IMR-90 (cell line): ENCODE measurements at regions not wholly inside any gene's neighbourhood (a gene's known extent, or its start where the extent isn't known, plus 50 kb on each side); places are given as distances from the start of the nearest gene placed in this dataset.

Experiments
- ATAC-seq: fragments of 200-7000 bp; cut with Tn5 transposase; 2 replicates; pipeline ENCODE4 v1.9.1; 2020; ENCODE audit warnings: low read depth, mild to moderate bottlenecking, moderate library complexity
- BruUV-seq: library from RNA; stranded (reverse); fragments of 400-500 nt; replicated peaks from 2 replicates; lab custom pipeline; 2021; lab: Mats Ljungman, UMichigan
- CTCF ChIA-PET: fragments of 300-600 bp; formaldehyde crosslinking; extraction: SDS; loops from one replicate; lab custom pipeline; 2021; ENCODE audit warnings: antibody characterized with exemption; lab: Yijun Ruan, JAX
- POLR2A ChIA-PET: fragments of 300-600 bp; sonication (Branson Sonifier 250); formaldehyde crosslinking; loops from one replicate; lab custom pipeline; 2022; ENCODE audit warnings: antibody characterized with exemption; ENCODE audit not compliant: unreplicated experiment; lab: Charles Lee
- DNase-seq: peaks from one replicate; pipeline ENCODE4 v3.0.0; 2013
- H2AFZ ChIP-seq: replicated peaks from 2 replicates; pipeline ENCODE3; 2013; ENCODE audit warnings: low read length, mild to moderate bottlenecking; ENCODE audit not compliant: poor library complexity
- H2AK5ac ChIP-seq: 2 replicates; pipeline ENCODE4 v1.6.1; 2013; ENCODE audit warnings: low read depth, low read length, inconsistent platforms
- H2AK9ac ChIP-seq: replicated peaks from 2 replicates; pipeline ENCODE3; 2013; ENCODE audit warnings: mild to moderate bottlenecking, low read depth, low read length, moderate library complexity; ENCODE audit not compliant: poor library complexity
- H2BK120ac ChIP-seq: 2 replicates; pipeline ENCODE4 v1.6.1; 2013; ENCODE audit warnings: low read depth, low read length, inconsistent platforms
- H2BK15ac ChIP-seq: 3 replicates; pipeline ENCODE4 v1.6.1; 2013; ENCODE audit warnings: low read depth, low read length, inconsistent platforms
- H2BK20ac ChIP-seq: 2 replicates; pipeline ENCODE4 v1.6.1; 2013; ENCODE audit warnings: low read depth, mild to moderate bottlenecking, inconsistent platforms, low read length, moderate library complexity
- H2BK5ac ChIP-seq: 2 replicates; pipeline ENCODE4 v1.6.1; 2013; ENCODE audit warnings: mild to moderate bottlenecking, low read depth, low read length, inconsistent platforms; ENCODE audit not compliant: poor library complexity, severe bottlenecking
- H3K14ac ChIP-seq: replicated peaks from 2 replicates; pipeline ENCODE4 v1.6.1; 2013; ENCODE audit warnings: low read depth, low read length, inconsistent platforms
- H3K18ac ChIP-seq: 2 replicates; pipeline ENCODE4 v1.6.1; 2013; ENCODE audit warnings: low read depth, low read length, control low read depth
- H3K23ac ChIP-seq: 2 replicates; pipeline ENCODE4 v1.6.1; 2013; ENCODE audit warnings: low read depth, low read length, inconsistent platforms
- H3K27ac ChIP-seq: 2 replicates; pipeline ENCODE4 v1.5.1; 2013; ENCODE audit warnings: mild to moderate bottlenecking, control low read depth, low read length; ENCODE audit not compliant: insufficient read depth
- H3K27me3 ChIP-seq: 2 replicates; pipeline ENCODE4 v1.6.1; 2013; ENCODE audit warnings: low read length; ENCODE audit not compliant: control insufficient read depth, insufficient read depth
- H3K36me3 ChIP-seq: 2 replicates; pipeline ENCODE4 v1.6.1; 2013; ENCODE audit warnings: low read length, mixed read lengths; ENCODE audit not compliant: control insufficient read depth, insufficient read depth
- H3K4ac ChIP-seq: 2 replicates; pipeline ENCODE4 v1.6.1; 2013; ENCODE audit warnings: low read depth, low read length, inconsistent platforms
- H3K4me1 ChIP-seq: 2 replicates; pipeline ENCODE4 v1.6.1; 2013; ENCODE audit warnings: low read length, mixed read lengths; ENCODE audit not compliant: control insufficient read depth, insufficient read depth
- H3K4me2 ChIP-seq: 2 replicates; pipeline ENCODE4 v1.6.1; 2013; ENCODE audit warnings: low read depth, mild to moderate bottlenecking, control low read depth, low read length, moderate library complexity
- H3K4me3 ChIP-seq: 2 replicates; pipeline ENCODE4 v1.5.1; 2013; ENCODE audit warnings: low read depth, mild to moderate bottlenecking, control low read depth, low read length, moderate library complexity; ENCODE audit not compliant: insufficient read depth
- H3K56ac ChIP-seq: 2 replicates; pipeline ENCODE4 v1.6.1; 2013; ENCODE audit warnings: low read length, inconsistent platforms; ENCODE audit not compliant: insufficient read depth; ENCODE audit errors: extremely low read depth
- H3K79me1 ChIP-seq, 2 experiments: 2 replicates each; pipeline ENCODE4 v1.6.1; 2013; ENCODE audit warnings: low read length in 2 of 2, inconsistent platforms in 1 of 2, low read depth in 1 of 2
- H3K9ac ChIP-seq: 2 replicates; pipeline ENCODE4 v1.6.1; 2013; ENCODE audit warnings: low read depth, low read length, control low read depth
- H3K9me1 ChIP-seq: 2 replicates; pipeline ENCODE4 v1.6.1; 2013; ENCODE audit warnings: low read length, inconsistent platforms; ENCODE audit not compliant: insufficient read depth
- H3K9me3 ChIP-seq: 2 replicates; pipeline ENCODE4 v1.6.1; 2013; ENCODE audit warnings: low read length; ENCODE audit not compliant: control insufficient read depth, insufficient read depth
- H4K20me1 ChIP-seq: 2 replicates; pipeline ENCODE4 v1.6.1; 2013; ENCODE audit warnings: low read length, inconsistent platforms; ENCODE audit not compliant: insufficient read depth
- H4K5ac ChIP-seq: 2 replicates; pipeline ENCODE4 v1.6.1; 2013; ENCODE audit warnings: mild to moderate bottlenecking, low read depth, low read length, control low read depth
- H4K8ac ChIP-seq, 2 experiments: 2 replicates each; pipeline ENCODE4 v1.6.1; 2013; ENCODE audit warnings: low read depth in 2 of 2, low read length in 2 of 2, control low read depth in 1 of 2, inconsistent platforms in 1 of 2
- H4K91ac ChIP-seq: 2 replicates; pipeline ENCODE4 v1.6.1; 2013; ENCODE audit warnings: low read depth, low read length, inconsistent platforms; ENCODE audit not compliant: insufficient read depth
- BHLHE40 ChIP-seq: fragments of 150-350 bp; IDR thresholded peaks from 2 replicates; pipeline ENCODE4 v1.6.1; 2016; ENCODE audit warnings: mild to moderate bottlenecking, low read depth, low read length
- CEBPB ChIP-seq: IDR thresholded peaks from 2 replicates; pipeline ENCODE4 v1.6.1; 2012; ENCODE audit warnings: low read depth, low read length, improper control_type of control experiment
- CHD1 ChIP-seq: IDR thresholded peaks from 2 replicates; pipeline ENCODE4 v1.6.1; 2012; ENCODE audit warnings: low read depth, low read length, improper control_type of control experiment
- FOS ChIP-seq: fragments of 150-350 bp; IDR thresholded peaks from 2 replicates; pipeline ENCODE4 v1.6.1; 2016; ENCODE audit warnings: low read depth, low read length
- MAFK ChIP-seq: IDR thresholded peaks from 2 replicates; pipeline ENCODE4 v1.6.1; 2012; ENCODE audit warnings: low read depth, low read length, improper control_type of control experiment
- MAZ ChIP-seq: IDR thresholded peaks from 2 replicates; pipeline ENCODE4 v1.6.1; 2012; ENCODE audit warnings: low read depth, mild to moderate bottlenecking, low read length, improper control_type of control experiment, moderate library complexity, borderline replicate concordance
- MXI1 ChIP-seq: IDR thresholded peaks from 2 replicates; pipeline ENCODE4 v1.6.1; 2012; ENCODE audit warnings: low read depth, mild to moderate bottlenecking, low read length, moderate library complexity, borderline replicate concordance
- POLR2A ChIP-seq: IDR thresholded peaks from 2 replicates; pipeline ENCODE4 v1.6.1; 2012; ENCODE audit warnings: mild to moderate bottlenecking, low read depth, low read length
- RFX5 ChIP-seq: IDR thresholded peaks from 2 replicates; pipeline ENCODE4 v1.8.0; 2012; ENCODE audit warnings: low read depth, mild to moderate bottlenecking, low read length, moderate library complexity
- USF2 ChIP-seq: fragments of 150-350 bp; IDR thresholded peaks from 2 replicates; pipeline ENCODE4 v1.6.1; 2017; ENCODE audit warnings: mild to moderate bottlenecking, antibody characterized with exemption, low read length, low read depth
- WGBS, 2 experiments: methylation state at CpG; one replicate each; pipeline versions ENCODE4 v1.1.5 to v1.1.7; 2013; ENCODE audit warnings: missing lambda C conversion rate in 2 of 2; ENCODE audit not compliant: insufficient read length in 1 of 2; ENCODE audit errors: extremely low coverage in 2 of 2; 5-methylcytosine and 5-hydroxymethylcytosine counted together
- dilution Hi-C: fragments of 300-500 bp; cut with HindIII; formaldehyde crosslinking; loops from one replicate; pipeline ENCODE4 v1.14.3; 2018; ENCODE audit warnings: low sequenced_read_pairs; ENCODE audit not compliant: unreplicated experiment
- in situ Hi-C: fragments of 300-500 bp; cut with MboI; formaldehyde crosslinking; loops from 3 replicates; pipeline ENCODE4 v1.14.3; 2019; ENCODE audit warnings: low sequenced_read_pairs, inconsistent platforms, mixed read lengths
- intact Hi-C: fragments of 100-400 bp; cut with micrococcal nuclease; formaldehyde crosslinking; loops from 2 replicates; pipeline ENCODE4 v1.10.0; 2022
- TF ChIP-seq, protein P1 (sequence below): fragments of 150-350 bp; IDR thresholded peaks from 2 replicates; pipeline ENCODE4 v1.6.1; 2016; ENCODE audit warnings: low read depth, mild to moderate bottlenecking, low read length, moderate library complexity, borderline replicate concordance
- TF ChIP-seq, protein P2 (sequence below): conservative IDR thresholded peaks from 2 replicates; pipeline ENCODE4 v1.5.1; 2012; ENCODE audit warnings: mild to moderate bottlenecking, low read depth, low read length, improper control_type of control experiment

GRCh38 chr1:98482611-98483010 is 178.9 kb upstream of the SNX7 start:
- Histone ChIP-seq H4K5ac (no peak overlapping the region), H3K56ac (no peak overlapping the region), H3K79me1 (no peaks in the 10 kb centered on the region), H3K4ac (no peak overlapping the region), H3K4me2 (no peak overlapping the region), H2AK5ac (no peak overlapping the region), H2BK15ac (no peak overlapping the region), H2BK120ac (no peak overlapping the region), H3K9me1 (no peaks in the 10 kb centered on the region), H4K91ac (no peak overlapping the region), H3K9me3 (no peaks in the 10 kb centered on the region), H2AK9ac (no peak overlapping the region), H4K20me1 (no peaks in the 10 kb centered on the region), H2AFZ (no peak overlapping the region), H4K8ac (no peak overlapping the region), H3K36me3 (no peaks in the 10 kb centered on the region), H3K27me3 (peaks cover 2% of the 10 kb centered on the region; the same call in 1 of the 2 replicates), H3K4me1 (no peaks in the 10 kb centered on the region), H3K23ac (no peak overlapping the region), H2BK5ac (no peak overlapping the region), H2BK20ac (no peak overlapping the region), H3K14ac (no peak overlapping the region), H3K9ac (no peak overlapping the region), H3K4me3 (no peak overlapping the region), H3K18ac (no peak overlapping the region), H3K27ac (no peak overlapping the region)
- ATAC-seq (no peak), DNase-seq (no peak)
- 83% methylated on average over 1 of the region's 3 CpGs; no CpG with 5 or more reads in 1 of the 2 experiments for WGBS, 2 experiments
- TF ChIP-seq, protein P1, sequence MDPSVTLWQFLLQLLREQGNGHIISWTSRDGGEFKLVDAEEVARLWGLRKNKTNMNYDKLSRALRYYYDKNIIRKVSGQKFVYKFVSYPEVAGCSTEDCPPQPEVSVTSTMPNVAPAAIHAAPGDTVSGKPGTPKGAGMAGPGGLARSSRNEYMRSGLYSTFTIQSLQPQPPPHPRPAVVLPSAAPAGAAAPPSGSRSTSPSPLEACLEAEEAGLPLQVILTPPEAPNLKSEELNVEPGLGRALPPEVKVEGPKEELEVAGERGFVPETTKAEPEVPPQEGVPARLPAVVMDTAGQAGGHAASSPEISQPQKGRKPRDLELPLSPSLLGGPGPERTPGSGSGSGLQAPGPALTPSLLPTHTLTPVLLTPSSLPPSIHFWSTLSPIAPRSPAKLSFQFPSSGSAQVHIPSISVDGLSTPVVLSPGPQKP = no peak
- no peak for TF ChIP-seq CEBPB
- no peak for TF ChIP-seq POLR2A
- TF ChIP-seq MAFK = no peak
- TF ChIP-seq BHLHE40 = no peak
- TF ChIP-seq, protein P2, sequence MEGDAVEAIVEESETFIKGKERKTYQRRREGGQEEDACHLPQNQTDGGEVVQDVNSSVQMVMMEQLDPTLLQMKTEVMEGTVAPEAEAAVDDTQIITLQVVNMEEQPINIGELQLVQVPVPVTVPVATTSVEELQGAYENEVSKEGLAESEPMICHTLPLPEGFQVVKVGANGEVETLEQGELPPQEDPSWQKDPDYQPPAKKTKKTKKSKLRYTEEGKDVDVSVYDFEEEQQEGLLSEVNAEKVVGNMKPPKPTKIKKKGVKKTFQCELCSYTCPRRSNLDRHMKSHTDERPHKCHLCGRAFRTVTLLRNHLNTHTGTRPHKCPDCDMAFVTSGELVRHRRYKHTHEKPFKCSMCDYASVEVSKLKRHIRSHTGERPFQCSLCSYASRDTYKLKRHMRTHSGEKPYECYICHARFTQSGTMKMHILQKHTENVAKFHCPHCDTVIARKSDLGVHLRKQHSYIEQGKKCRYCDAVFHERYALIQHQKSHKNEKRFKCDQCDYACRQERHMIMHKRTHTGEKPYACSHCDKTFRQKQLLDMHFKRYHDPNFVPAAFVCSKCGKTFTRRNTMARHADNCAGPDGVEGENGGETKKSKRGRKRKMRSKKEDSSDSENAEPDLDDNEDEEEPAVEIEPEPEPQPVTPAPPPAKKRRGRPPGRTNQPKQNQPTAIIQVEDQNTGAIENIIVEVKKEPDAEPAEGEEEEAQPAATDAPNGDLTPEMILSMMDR = no peak
- TF ChIP-seq CHD1 = no peak
- no peak for TF ChIP-seq USF2
- no peak for TF ChIP-seq FOS
- no peak for TF ChIP-seq RFX5
- no peak for TF ChIP-seq MAZ
- TF ChIP-seq MXI1 = no peak
- dilution Hi-C loops = no loop called here
- BruUV-seq = no TSS peak
- intact Hi-C loops = no loop called here
- ChIA-PET CTCF (no interaction called here), POLR2A (no interaction called here)
- in situ Hi-C loops = no loop called here
